T-cell (primary cell): ENCODE measurements at regions not wholly inside any gene's neighbourhood (a gene's known extent, or its start where the extent isn't known, plus 50 kb on each side); places are given as distances from the start of the nearest gene placed in this dataset.

Experiments used
- ATAC-seq, 4 experiments: fragments of 200-7000 bp in 3 of 4; fragments of 150-1000 bp in 1 of 4; cut with Tn5 transposase; replicated peaks in 1 of 4; 1 replicate in 3 of 4; 2 replicates in 1 of 4; pipeline ENCODE4 v1.10.0; 2021; ENCODE audit warnings: moderate library complexity in 3 of 4, mild to moderate bottlenecking in 2 of 4, moderate number of reproducible peaks in 1 of 4
- CTCF ChIA-PET, 2 donors: fragments of 300-600 bp; sonication (Branson Sonifier 250); formaldehyde crosslinking; loops; one replicate each; lab custom pipeline; 2022; ENCODE audit warnings: antibody characterized with exemption in 2 of 2; lab: Charles Lee
- POLR2A ChIA-PET, 2 donors: fragments of 300-600 bp; sonication (Branson Sonifier 250); formaldehyde crosslinking; loops; one replicate each; lab custom pipeline; 2022; ENCODE audit warnings: antibody characterized with exemption in 2 of 2; lab: Charles Lee
- DNase-seq, 35 experiments: peaks; one replicate each; pipeline versions ENCODE4 v3.0.0 to v3.0.0-alpha.2; 2013 to 2023
- H3K27ac ChIP-seq: one replicate; pipeline ENCODE4 v1.5.1; 2013; ENCODE audit warnings: low read length
- H3K27me3 ChIP-seq, 2 experiments: replicated peaks in 1 of 2; 1 replicate in 1 of 2; 2 replicates in 1 of 2; pipeline versions ENCODE4 v1.6.1 to v1.7.0; 2013; ENCODE audit warnings: low read length in 1 of 2, mixed read lengths in 1 of 2; ENCODE audit not compliant: control insufficient read depth in 2 of 2, insufficient read depth in 2 of 2; ENCODE audit errors: extremely low read depth in 1 of 2
- H3K36me3 ChIP-seq, 2 donors: 1 replicate in 1 of 2; 2 replicates in 1 of 2; pipeline versions ENCODE4 v1.6.1 to v1.7.0; 2013; ENCODE audit warnings: low read length in 1 of 2; ENCODE audit not compliant: control insufficient read depth in 2 of 2, insufficient read depth in 1 of 2; ENCODE audit errors: extremely low read depth in 1 of 2
- H3K4me1 ChIP-seq, 2 experiments: 1 replicate in 1 of 2; 2 replicates in 1 of 2; pipeline versions ENCODE4 v1.6.1 to v1.7.0; 2013; ENCODE audit warnings: low read length in 2 of 2, mixed read lengths in 1 of 2; ENCODE audit not compliant: insufficient read depth in 2 of 2, control insufficient read depth in 1 of 2; ENCODE audit errors: extremely low read depth in 1 of 2
- H3K4me3 ChIP-seq, 2 donors: 1 replicate in 1 of 2; 2 replicates in 1 of 2; pipeline versions ENCODE4 v1.5.1 to v1.7.0; 2013; ENCODE audit warnings: mild to moderate bottlenecking in 2 of 2, low read length in 1 of 2, moderate library complexity in 1 of 2; ENCODE audit not compliant: control insufficient read depth in 1 of 2; ENCODE audit errors: extremely low read depth in 1 of 2
- H3K9me3 ChIP-seq: 2 replicates; pipeline ENCODE4 v1.7.0; 2013
- H3K27ac Mint-ChIP-seq, 2 donors: one replicate each; pipeline ENCODE4 v1.8.0; 2020 to 2021; ENCODE audit warnings: mild to moderate bottlenecking in 2 of 2, mixed read lengths in 2 of 2
- H3K27me3 Mint-ChIP-seq, 2 donors: one replicate each; pipeline ENCODE4 v1.8.0; 2021 to 2022; ENCODE audit warnings: mixed read lengths in 2 of 2
- H3K36me3 Mint-ChIP-seq: one replicate; pipeline ENCODE4 v1.8.0; 2021; ENCODE audit warnings: mixed read lengths
- H3K4me1 Mint-ChIP-seq, 3 donors: one replicate each; pipeline ENCODE4 v1.8.0; 2020 to 2022; ENCODE audit warnings: mixed read lengths in 3 of 3, mild to moderate bottlenecking in 1 of 3
- H3K4me3 Mint-ChIP-seq, 3 donors: one replicate each; pipeline ENCODE4 v1.8.0; 2020 to 2022; ENCODE audit warnings: mild to moderate bottlenecking in 3 of 3, mixed read lengths in 3 of 3, moderate library complexity in 3 of 3
- H3K9me3 Mint-ChIP-seq, 3 donors: one replicate each; pipeline ENCODE4 v1.8.0; 2020 to 2022; ENCODE audit warnings: mixed read lengths in 3 of 3
- WGBS: methylation state at CpG from one replicate; pipeline ENCODE4 v1.1.5; 2013; ENCODE audit warnings: missing lambda C conversion rate; ENCODE audit not compliant: insufficient coverage; 5-methylcytosine and 5-hydroxymethylcytosine counted together

DNA sequence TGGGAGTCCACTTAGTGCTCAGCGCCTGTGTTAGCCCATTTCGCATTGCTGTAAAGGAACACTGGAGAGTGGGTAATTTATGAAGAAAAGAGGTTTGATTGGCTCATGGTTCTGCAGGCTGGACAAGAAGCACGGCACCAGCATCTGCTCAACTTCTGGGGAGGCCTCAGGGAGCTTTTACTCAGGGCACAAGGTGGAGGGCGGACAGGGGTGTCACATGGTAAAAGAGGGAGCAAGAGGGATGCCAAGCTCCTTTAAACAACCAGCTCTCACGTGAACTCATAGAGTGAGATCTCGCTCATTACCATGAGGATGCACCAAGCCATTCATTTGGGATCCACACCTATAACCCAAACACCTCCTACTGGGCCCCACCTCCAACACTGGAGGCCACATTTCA, 181.4 kb upstream of the TLE3 start:
- Histone ChIP-seq H3K27me3 (peaks cover 0 to 4% of the 10 kb centered on the region in 2 experiments), H3K4me1 (no peaks in the 10 kb centered on the region), H3K27ac (no peak overlapping the region), H3K36me3 (no peaks in the 10 kb centered on the region), H3K4me3 (no peak overlapping the region), H3K9me3 (no peaks in the 10 kb centered on the region)
- Mint-ChIP-seq H3K36me3 (no peaks in the 10 kb centered on the region), H3K9me3 (peaks cover 0 to 6% (median 0%) of the 10 kb centered on the region in 3 donors), H3K27ac (no peak overlapping the region), H3K27me3 (peaks cover 0 to 5% of the 10 kb centered on the region in 2 donors), H3K4me1 (peaks cover 0 to 8% (median 7%) of the 10 kb centered on the region in 3 donors), H3K4me3 (no peak overlapping the region)
- POLR2A ChIA-PET, result no interaction called here
- DNase-seq (no peak), ATAC-seq (no peak)
- CTCF ChIA-PET, result no interaction called here
- WGBS, result 55% methylated on average over 3 of the region's 6 CpGs

DNA sequence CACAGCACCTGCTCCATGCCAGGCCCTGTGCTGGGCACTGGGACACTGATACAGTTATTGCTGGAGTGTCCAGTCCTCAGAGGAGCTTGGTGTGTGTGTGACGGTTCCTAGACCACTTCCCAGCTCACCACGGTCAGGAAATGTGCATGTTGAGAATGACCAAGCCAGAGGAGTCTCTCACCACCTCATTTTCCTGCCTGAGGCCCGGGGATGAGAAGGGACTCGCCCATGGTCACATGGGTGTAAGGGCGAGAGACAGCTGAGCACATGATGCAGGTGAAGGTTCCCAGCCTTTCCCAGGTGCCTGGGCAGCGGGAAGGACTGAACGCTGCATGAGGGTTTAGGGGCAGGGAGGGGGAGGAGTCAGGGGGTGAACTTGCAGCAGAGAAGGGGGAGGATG, 180.9 kb upstream of the TLE3 start:
- Histone ChIP-seq H3K4me3 (no peak overlapping the region), H3K36me3 (no peaks in the 10 kb centered on the region), H3K9me3 (no peaks in the 10 kb centered on the region), H3K27me3 (peaks cover 0 to 4% of the 10 kb centered on the region in 2 experiments), H3K27ac (no peak overlapping the region), H3K4me1 (no peaks in the 10 kb centered on the region)
- Mint-ChIP-seq H3K4me3 (no peak overlapping the region), H3K27me3 (peaks cover 0 to 5% of the 10 kb centered on the region in 2 donors), H3K9me3 (peaks cover 0 to 6% (median 0%) of the 10 kb centered on the region in 3 donors), H3K27ac (no peak overlapping the region), H3K4me1 (peaks cover 0 to 8% (median 7%) of the 10 kb centered on the region in 3 donors), H3K36me3 (no peaks in the 10 kb centered on the region)
- DNase-seq (no peak), ATAC-seq (no peak)
- ChIA-PET POLR2A (no interaction called here), CTCF (no interaction called here)
- WGBS, result 93% methylated on average over 4 of the region's 7 CpGs

DNA sequence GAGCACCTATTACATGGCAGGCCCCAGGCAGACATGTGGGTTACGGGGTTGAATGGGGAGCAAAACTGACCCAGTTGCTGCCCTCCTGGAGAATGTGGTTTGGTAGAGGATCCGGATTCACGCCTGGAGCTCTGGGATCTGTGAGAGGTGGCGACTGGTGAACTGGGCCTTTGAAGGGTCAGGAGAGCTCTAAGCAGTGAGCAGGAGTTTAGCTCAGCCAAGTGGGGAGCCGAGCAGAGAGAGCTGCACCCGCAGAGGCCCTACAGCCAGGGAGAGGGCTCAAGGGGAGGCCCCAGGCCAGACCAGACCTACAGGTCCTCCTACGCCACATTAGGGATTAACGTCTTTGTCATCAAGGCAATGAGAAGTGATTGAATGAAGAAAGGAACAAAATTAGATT, 179.8 kb upstream of the TLE3 start:
- H3K4me1 Mint-ChIP-seq, result peaks cover 0 to 8% (median 7%) of the 10 kb centered on the region in 3 donors
- Histone ChIP-seq H3K4me3 (no peak overlapping the region), H3K27ac (no peak overlapping the region), H3K4me1 (no peaks in the 10 kb centered on the region), H3K27me3 (peaks cover 0 to 4% of the 10 kb centered on the region in 2 experiments), H3K36me3 (no peaks in the 10 kb centered on the region), H3K9me3 (no peaks in the 10 kb centered on the region)
- ATAC-seq, result no peak
- H3K4me3 Mint-ChIP-seq, result no peak overlapping the region
- H3K27me3 Mint-ChIP-seq, result peaks cover 0 to 5% of the 10 kb centered on the region in 2 donors
- H3K9me3 Mint-ChIP-seq, result peaks cover 0 to 2% (median 0%) of the 10 kb centered on the region in 3 donors
- no peaks in the 10 kb centered on the region for H3K36me3 Mint-ChIP-seq
- DNase-seq, result no peak
- POLR2A ChIA-PET, result interaction anchor here in 1 of 2 donors (0.5 kb wide), 1 partner anchor 177 kb away, joined by 11 read pairs; no protein-coding TSS in a partner anchor
- no peak overlapping the region for H3K27ac Mint-ChIP-seq
- whole genome bisulfite sequencing, result 90% methylated on average over 7 of the region's 8 CpGs
- CTCF ChIA-PET, result no interaction called here

DNA sequence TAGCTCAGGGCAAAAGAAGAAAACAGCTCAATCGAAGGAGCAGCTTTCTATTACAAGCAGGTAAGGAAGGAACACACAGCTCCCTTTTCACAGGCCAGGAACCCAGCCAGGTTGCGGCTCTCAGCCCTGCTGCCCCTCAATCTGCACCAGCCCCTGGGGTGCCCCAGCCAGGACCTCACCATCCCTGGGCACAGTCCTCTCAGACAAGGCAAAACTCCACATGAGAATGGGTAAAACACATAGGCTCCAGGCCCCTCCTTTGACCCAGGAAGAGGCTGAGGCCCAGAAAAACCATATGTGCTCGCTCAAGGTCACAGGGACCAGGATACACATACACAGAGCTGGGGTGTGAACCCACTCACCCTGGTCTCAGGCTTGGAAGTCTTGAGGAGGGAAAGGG, 178.7 kb upstream of the TLE3 start:
- H3K27ac ChIP-seq, result no peak overlapping the region
- ChIA-PET POLR2A (no interaction called here), CTCF (interaction anchor here in 1 of 2 donors (0.6 kb wide), 1 partner anchor 107 kb away, joined by 3 read pairs; no protein-coding TSS in a partner anchor)
- Mint-ChIP-seq H3K4me1 (peaks cover 0 to 7% (median 1%) of the 10 kb centered on the region in 3 donors), H3K36me3 (no peaks in the 10 kb centered on the region), H3K27me3 (peaks cover 0 to 5% of the 10 kb centered on the region in 2 donors), H3K27ac (no peak overlapping the region), H3K9me3 (no peaks in the 10 kb centered on the region), H3K4me3 (no peak overlapping the region)
- DNase-seq, result no peak
- no CpG with 5 or more reads among the region's 3 CpGs for WGBS
- H3K36me3 ChIP-seq, result no peaks in the 10 kb centered on the region
- no peak for ATAC-seq
- no peaks in the 10 kb centered on the region for H3K9me3 ChIP-seq
- peaks cover 0 to 4% of the 10 kb centered on the region in 2 experiments for H3K27me3 ChIP-seq
- no peaks in the 10 kb centered on the region for H3K4me1 ChIP-seq
- no peak overlapping the region for H3K4me3 ChIP-seq

DNA sequence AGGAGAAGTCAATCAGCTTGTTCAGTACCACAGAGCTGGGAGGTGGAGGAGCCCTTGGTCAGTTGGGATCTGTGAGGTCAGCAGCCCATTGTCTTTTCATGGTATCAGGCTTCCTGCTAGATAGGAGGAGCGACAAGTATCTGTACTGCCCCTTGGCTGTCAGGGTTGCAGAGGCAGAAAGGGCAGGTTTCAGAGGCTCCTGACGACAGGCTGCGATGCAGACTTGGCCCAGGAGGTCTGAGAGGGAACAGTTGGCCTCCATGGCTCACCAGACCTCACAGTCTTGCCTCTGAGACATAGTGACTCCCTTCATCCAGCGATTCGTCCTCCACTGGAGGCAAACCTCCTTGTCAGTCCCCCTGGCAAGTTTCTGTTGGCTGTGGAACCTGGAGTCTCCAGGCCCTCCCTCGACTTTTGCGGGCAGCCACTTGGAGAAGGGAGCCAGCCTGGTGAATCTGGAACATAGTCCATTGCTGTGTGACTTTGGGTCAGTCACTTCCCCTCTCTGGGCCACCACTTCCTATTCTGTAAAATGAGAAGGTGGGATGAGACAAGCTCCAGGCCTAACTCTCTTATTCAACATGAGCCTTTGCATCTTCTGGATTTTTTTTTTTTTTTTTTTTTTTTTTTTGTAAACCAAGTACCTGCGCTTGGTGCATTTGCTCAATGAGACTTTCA, 177.9 kb upstream of the TLE3 start:
- ATAC-seq, result no peak
- DNase-seq, result no peak
- Mint-ChIP-seq H3K27ac (no peak overlapping the region), H3K9me3 (no peaks in the 10 kb centered on the region), H3K36me3 (no peaks in the 10 kb centered on the region), H3K4me1 (peaks cover 0 to 5% (median 3%) of the 10 kb centered on the region in 3 donors), H3K4me3 (no peak overlapping the region), H3K27me3 (peaks cover 0 to 5% of the 10 kb centered on the region in 2 donors)
- CTCF ChIA-PET, result interaction anchor here in 1 of 2 donors (0.7 kb wide), 1 partner anchor 38 kb away, joined by 4 read pairs; no protein-coding TSS in a partner anchor
- Histone ChIP-seq H3K27ac (no peak overlapping the region), H3K27me3 (peaks cover 0 to 4% of the 10 kb centered on the region in 2 experiments), H3K36me3 (no peaks in the 10 kb centered on the region), H3K4me3 (no peak overlapping the region), H3K4me1 (peaks cover 4% of the 10 kb centered on the region in 2 experiments), H3K9me3 (no peaks in the 10 kb centered on the region)
- 100% methylated on average over 3 of the region's 8 CpGs for WGBS
- POLR2A ChIA-PET, result no interaction called here

DNA sequence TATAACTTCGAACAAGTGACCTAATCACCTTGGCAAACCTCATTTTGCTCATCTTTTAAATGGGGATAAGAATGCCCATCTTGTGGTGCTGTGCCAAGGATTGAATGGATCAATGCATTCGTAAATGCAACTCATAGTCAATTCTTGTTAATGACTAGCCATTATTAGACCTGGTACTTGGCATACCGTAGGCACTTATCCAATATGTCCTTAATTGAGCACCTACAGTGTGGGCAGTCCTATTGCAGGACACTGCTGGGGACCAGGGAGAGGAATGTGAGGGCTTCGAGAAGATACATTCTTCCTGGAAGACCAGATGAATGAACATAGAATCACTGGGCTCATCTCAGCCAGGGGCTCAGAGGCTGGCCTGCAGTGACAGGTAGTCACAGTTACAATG, 177.2 kb upstream of the TLE3 start:
- WGBS, result 100% methylated on average over 3 of the region's 4 CpGs
- no peaks in the 10 kb centered on the region for H3K36me3 ChIP-seq

More for the DNA sequence above, 177.2 kb upstream of the TLE3 start:
- POLR2A ChIA-PET, result no interaction called here
- no peak overlapping the region for H3K4me3 Mint-ChIP-seq
- Histone ChIP-seq H3K4me3 (no peak overlapping the region), H3K4me1 (peaks cover 6 to 11% of the 10 kb centered on the region in 2 experiments), H3K9me3 (no peaks in the 10 kb centered on the region), H3K27me3 (peaks cover 0 to 4% of the 10 kb centered on the region in 2 experiments), H3K27ac (no peak overlapping the region)
- DNase-seq (no peak), ATAC-seq (no peak)
- H3K27ac Mint-ChIP-seq, result no peak overlapping the region
- H3K27me3 Mint-ChIP-seq, result peaks cover 0 to 5% of the 10 kb centered on the region in 2 donors
- H3K4me1 Mint-ChIP-seq, result peaks cover 3 to 12% (median 6%) of the 10 kb centered on the region in 3 donors
- no peaks in the 10 kb centered on the region for H3K9me3 Mint-ChIP-seq
- CTCF ChIA-PET, result interaction anchor here in 1 of 2 donors (0.5 kb wide), 1 partner anchor 66 kb away, joined by 3 read pairs; no protein-coding TSS in a partner anchor
- no peaks in the 10 kb centered on the region for H3K36me3 Mint-ChIP-seq
